ENCODE measurements at regions not wholly inside any gene's neighbourhood (a gene's known extent, or its start where the extent isn't known, plus 50 kb on each side); places are given as distances from the start of the nearest gene placed in this dataset.

- H3K27ac Mint-ChIP-seq, result peak overlapping the region; percentile 98
- no peaks in the 10 kb centered on the region for H3K9me3 Mint-ChIP-seq
- peaks cover 66% of the 10 kb centered on the region for H3K4me1 Mint-ChIP-seq
- H3K4me3 Mint-ChIP-seq, result peak overlapping the region; percentile 86
- ATAC-seq (peak; percentile 46), DNase-seq (ENCODE audit: low spot score in 2 of 2) (peak in 1 of 2 donors; percentile 76)
- H3K36me3 Mint-ChIP-seq, result peaks cover 98% of the 10 kb centered on the region
These were observed 309.4 kb downstream of the SEC14L1 start for GRCh38 chr17:77449908-77450741.

DNA sequence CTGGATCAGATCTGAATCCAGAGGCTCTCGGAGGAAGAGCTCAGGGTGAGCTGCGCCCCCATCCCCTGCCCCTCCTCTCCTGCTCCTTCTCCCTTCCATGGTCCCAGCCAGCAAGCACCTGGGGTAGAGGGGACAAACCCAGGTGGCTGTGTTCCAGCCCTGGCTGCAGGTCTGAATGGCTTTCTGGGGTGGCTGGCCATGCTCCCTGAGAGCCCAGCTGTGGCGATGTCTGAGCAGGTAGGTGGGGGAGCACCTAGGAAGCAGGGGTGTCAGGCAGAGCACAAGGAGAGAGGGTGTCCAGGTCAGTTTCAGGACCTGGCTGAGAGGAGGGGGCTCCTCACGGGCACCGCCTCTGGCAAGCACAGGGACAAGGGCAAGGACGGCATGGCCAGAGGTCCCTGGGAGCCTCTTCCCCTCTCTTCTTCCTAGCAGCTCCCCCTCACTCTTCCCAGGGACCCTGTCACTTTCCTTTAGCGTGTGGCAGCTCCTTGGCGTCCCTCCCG lies 310.0 kb downstream of the SEC14L1 start:
- Mint-ChIP-seq H3K4me3 (peak overlapping the region; percentile 86), H3K27ac (peak overlapping the region; percentile 98), H3K36me3 (peaks cover 98% of the 10 kb centered on the region), H3K9me3 (no peaks in the 10 kb centered on the region), H3K4me1 (peaks cover 66% of the 10 kb centered on the region)
- no peak for DNase-seq (ENCODE audit: low spot score in 2 of 2)
- ATAC-seq, result no peak

GRCh38 chr17:77451245-77451893 lies 310.6 kb downstream of the SEC14L1 start:
- Mint-ChIP-seq H3K4me1 (peaks cover 65% of the 10 kb centered on the region), H3K9me3 (no peaks in the 10 kb centered on the region)
- peak; percentile 58 to 82 for DNase-seq (ENCODE audit: low spot score in 2 of 2)

DNA sequence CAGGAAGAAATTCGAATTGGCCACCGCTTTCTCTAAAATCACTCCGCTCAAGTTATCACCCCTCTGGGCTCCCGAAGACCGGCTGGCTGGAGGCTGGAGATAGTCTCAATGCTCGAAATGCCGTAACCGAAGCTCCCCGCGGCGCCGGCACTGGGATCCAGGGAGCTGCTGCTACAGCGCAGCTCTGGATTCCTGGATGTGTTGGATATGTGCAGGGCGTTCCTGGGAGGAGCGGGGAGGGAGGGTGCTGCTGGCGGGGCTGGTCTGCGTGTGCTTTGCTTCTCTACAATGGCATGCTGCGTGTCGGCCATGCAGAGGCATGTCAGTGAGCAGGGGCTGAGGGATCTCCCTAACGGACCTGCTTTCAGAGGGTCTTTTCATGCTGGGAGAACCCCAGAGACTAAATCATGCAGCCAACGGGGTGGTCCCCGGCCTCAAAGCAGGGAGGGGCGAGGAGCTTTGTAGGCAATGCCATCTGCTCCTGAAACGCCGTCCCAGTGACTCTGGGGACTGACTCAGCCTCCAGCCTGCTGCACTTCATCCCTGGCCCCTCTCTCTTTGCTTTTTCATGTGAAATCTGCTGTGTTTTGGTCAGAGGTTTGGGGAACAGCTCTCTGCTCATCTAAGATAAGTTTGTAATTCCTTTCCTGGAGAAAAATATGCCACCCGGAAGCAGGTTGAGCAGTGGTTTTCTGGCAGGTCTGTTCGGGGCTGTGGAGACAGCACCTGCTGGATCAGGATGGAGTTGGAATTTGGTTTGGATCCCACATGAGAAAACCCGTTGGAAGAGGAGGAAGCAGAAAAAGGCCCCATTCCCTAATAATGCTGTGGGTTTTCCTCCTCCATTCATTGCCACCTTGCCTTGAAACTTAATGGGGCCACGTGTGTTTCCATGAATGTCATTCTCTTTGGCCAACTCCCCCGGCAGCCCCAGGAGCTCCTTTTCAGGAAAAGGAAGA lies 311.4 kb downstream of the SEC14L1 start:
- DNase-seq (ENCODE audit: low spot score in 2 of 2) (peak in 1 of 2 donors; percentile 65), ATAC-seq (no peak)
- no peaks in the 10 kb centered on the region for H3K9me3 Mint-ChIP-seq
- peaks cover 65% of the 10 kb centered on the region for H3K4me1 Mint-ChIP-seq
- peak overlapping the region; percentile 86 for H3K4me3 Mint-ChIP-seq
- peaks cover 98% of the 10 kb centered on the region for H3K36me3 Mint-ChIP-seq
- H3K27ac Mint-ChIP-seq, result peak overlapping the region; percentile 98

More at GRCh38 chr17:77451245-77451893, 310.6 kb downstream of the SEC14L1 start:
- ATAC-seq, result peak; percentile 60
- Mint-ChIP-seq H3K27ac (peak overlapping the region; percentile 98), H3K4me3 (peak overlapping the region; percentile 86), H3K36me3 (peaks cover 97% of the 10 kb centered on the region)

- H3K4me1 Mint-ChIP-seq, result peaks cover 77% of the 10 kb centered on the region
- H3K9me3 Mint-ChIP-seq, result no peaks in the 10 kb centered on the region
- H3K4me3 Mint-ChIP-seq, result peak overlapping the region; percentile 86
- peaks cover 98% of the 10 kb centered on the region for H3K36me3 Mint-ChIP-seq
- H3K27ac Mint-ChIP-seq, result peak overlapping the region; percentile 98
- peak; percentile 54 for ATAC-seq
- DNase-seq (ENCODE audit: low spot score in 2 of 2), result peak in 1 of 2 donors; percentile 78
These were observed 313.0 kb downstream of the SEC14L1 start for GRCh38 chr17:77453613-77454241.

DNA sequence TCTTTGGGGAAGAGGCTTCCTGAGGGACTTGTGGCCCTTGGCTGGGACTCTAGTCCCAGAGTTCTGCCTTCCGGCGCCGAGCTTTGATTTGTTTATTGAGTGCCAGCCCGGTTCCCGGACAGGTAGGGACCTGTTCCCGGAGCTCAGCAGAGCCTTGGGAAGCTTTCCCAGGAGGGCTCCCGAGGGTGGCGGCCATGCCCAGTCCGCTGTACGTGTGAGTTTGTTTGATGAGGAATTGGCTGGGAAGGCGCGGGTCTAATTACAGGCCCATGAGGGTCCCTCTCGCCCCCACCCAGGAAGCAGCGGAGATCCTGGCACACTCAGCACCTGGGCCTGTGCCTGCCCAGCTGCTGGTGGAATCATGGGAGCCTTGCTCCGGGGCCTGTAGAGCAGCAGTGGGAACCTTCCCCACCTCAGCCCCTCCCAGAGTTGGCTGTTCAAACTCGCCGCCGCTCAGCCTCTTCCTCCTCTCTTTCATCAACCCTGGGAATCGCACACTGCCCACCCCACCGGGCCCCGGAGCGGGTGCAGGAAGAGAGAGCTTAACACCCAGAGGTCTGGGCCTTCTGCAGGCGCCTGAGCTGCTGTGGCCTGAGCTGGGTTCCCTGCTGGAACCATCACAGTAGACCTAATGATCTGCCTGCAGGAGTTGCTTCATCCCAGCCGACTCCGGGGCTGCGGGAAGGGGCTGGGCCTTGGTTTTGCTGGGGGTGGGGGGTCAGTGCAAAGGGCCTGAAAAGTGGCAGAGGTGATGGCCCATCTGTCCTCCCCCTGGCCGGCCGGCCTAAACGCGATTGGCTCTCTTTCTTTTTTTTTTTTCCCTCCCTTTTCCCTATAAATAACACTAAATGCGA lies 313.7 kb downstream of the SEC14L1 start:
- Mint-ChIP-seq H3K9me3 (no peaks in the 10 kb centered on the region), H3K4me1 (peaks cover 77% of the 10 kb centered on the region), H3K27ac (peak overlapping the region; percentile 98), H3K36me3 (peaks cover 98% of the 10 kb centered on the region), H3K4me3 (peak overlapping the region; percentile 86)
- ATAC-seq, result no peak
- no peak for DNase-seq (ENCODE audit: low spot score in 2 of 2)

GRCh38 chr17:77455111-77455890 lies 314.5 kb downstream of the SEC14L1 start:
- ATAC-seq, result no peak
- peak overlapping the region; percentile 98 for H3K27ac Mint-ChIP-seq
- H3K36me3 Mint-ChIP-seq, result peaks cover 98% of the 10 kb centered on the region
- H3K4me1 Mint-ChIP-seq, result peaks cover 77% of the 10 kb centered on the region
- DNase-seq (ENCODE audit: low spot score in 2 of 2), result peak in 1 of 2 donors; percentile 67
- peak overlapping the region; percentile 86 for H3K4me3 Mint-ChIP-seq
- H3K9me3 Mint-ChIP-seq, result no peaks in the 10 kb centered on the region

GRCh38 chr17:77455891-77456260 lies 315.1 kb downstream of the SEC14L1 start:
- peaks cover 77% of the 10 kb centered on the region for H3K4me1 Mint-ChIP-seq
- H3K36me3 Mint-ChIP-seq, result peaks cover 99% of the 10 kb centered on the region
- H3K4me3 Mint-ChIP-seq, result peak overlapping the region; percentile 86
- ATAC-seq, result no peak
- DNase-seq (ENCODE audit: low spot score in 2 of 2), result no peak
- H3K9me3 Mint-ChIP-seq, result no peaks in the 10 kb centered on the region
- peak overlapping the region; percentile 98 for H3K27ac Mint-ChIP-seq

- H3K27ac Mint-ChIP-seq, result peak overlapping the region; percentile 98
- H3K4me1 Mint-ChIP-seq, result peaks cover 78% of the 10 kb centered on the region
These were observed 315.6 kb downstream of the SEC14L1 start for GRCh38 chr17:77456271-77456950.

GRCh38 chr17:77456951-77457548 lies 316.3 kb downstream of the SEC14L1 start:
- Mint-ChIP-seq H3K36me3 (peaks cover 97% of the 10 kb centered on the region), H3K4me1 (peaks cover 83% of the 10 kb centered on the region), H3K9me3 (no peaks in the 10 kb centered on the region), H3K27ac (peak overlapping the region; percentile 98), H3K4me3 (peak overlapping the region; percentile 86)
- DNase-seq (ENCODE audit: low spot score in 2 of 2), result peak in 1 of 2 donors; percentile 76
- no peak for ATAC-seq

More at GRCh38 chr17:77456271-77456950, 315.6 kb downstream of the SEC14L1 start:
- Mint-ChIP-seq H3K4me3 (peak overlapping the region; percentile 86), H3K36me3 (peaks cover 99% of the 10 kb centered on the region), H3K9me3 (no peaks in the 10 kb centered on the region)
- no peak for ATAC-seq
- no peak for DNase-seq (ENCODE audit: low spot score in 2 of 2)

DNA sequence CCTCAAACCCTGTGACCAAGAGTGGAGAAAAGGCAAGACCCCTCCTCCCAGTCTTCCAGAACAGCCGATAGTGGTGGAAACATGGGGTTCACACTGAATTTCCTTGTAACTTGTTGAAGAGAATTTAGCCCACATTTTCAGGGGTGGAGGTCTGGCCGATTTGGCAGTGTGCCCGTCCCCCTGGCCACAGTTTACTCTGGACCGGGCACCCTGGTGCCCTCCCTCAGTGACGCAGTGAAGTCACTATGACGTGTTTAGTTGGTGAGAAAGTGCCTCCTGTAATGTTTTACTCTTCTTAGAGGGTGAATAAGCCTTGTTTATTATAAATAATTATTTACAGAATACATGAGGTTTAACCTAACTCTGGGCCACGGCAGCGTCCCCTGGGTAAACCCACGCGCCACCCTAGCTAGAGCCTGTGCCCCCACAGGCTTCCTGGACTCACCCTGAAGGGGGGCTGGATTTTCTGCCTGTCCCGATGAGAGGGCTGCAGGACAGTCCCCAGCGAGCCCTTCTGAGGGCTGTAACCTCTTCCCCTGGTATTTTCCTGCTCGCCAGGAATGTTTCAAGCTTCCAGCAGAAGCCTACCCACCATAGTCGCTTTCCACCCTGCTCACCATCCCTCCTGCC lies 316.9 kb downstream of the SEC14L1 start:
- Mint-ChIP-seq H3K9me3 (no peaks in the 10 kb centered on the region), H3K27ac (peak overlapping the region; percentile 98), H3K4me3 (peak overlapping the region; percentile 86), H3K4me1 (peaks cover 86% of the 10 kb centered on the region), H3K36me3 (peaks cover 97% of the 10 kb centered on the region)
- no peak for DNase-seq (ENCODE audit: low spot score in 2 of 2)
- ATAC-seq, result no peak

All from stimulated activated effector memory CD8-positive, alpha-beta T cell treated with anti-CD3 and anti-CD28 coated beads, Interleukin-12 subunit alpha, Interleukin-12 subunit beta, amount 100 ng/mL, for 72 hours (primary cell).